ENCODE measurements at regions not wholly inside any gene's neighbourhood (a gene's known extent, or its start where the extent isn't known, plus 50 kb on each side); places are given as distances from the start of the nearest gene placed in this dataset.

DNA sequence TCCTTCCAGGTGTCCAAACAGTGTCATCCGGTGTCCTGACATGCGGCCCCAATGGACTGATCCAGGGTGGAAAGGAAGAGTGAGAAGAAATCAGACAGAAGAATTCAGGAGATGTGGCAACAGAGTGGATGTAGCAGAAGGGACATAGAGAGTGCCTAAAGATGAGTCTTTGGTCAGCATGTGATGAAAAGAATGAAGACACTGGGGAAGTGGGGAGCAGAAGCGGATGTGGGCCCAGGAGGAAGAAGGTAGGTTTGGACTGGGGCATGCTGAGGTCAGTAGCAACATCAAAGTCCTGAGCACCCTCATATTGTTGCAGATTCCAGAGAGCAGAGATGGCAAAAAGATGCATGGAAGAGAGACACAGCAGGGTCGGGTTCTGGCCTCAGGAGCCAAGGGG is 71.8 kb upstream of the STEAP1B start (continued):
- no peak for TF ChIP-seq CHD7 (IDR thresholded peaks at IDR 0.05; ENCODE audit: insufficient replicate concordance, low read length)
- no peak for TF ChIP-seq CBX8 (IDR thresholded peaks at IDR 0.05; ENCODE audit: borderline replicate concordance, low read depth, low read length)
